Mesendoderm (in vitro differentiated cells): ENCODE measurements at regions not wholly inside any gene's neighbourhood (a gene's known extent, or its start where the extent isn't known, plus 50 kb on each side); places are given as distances from the start of the nearest gene placed in this dataset.

Experiments used
- DNase-seq: peaks from one replicate; pipeline ENCODE4 v3.0.0; 2013
- H2AK5ac ChIP-seq: 2 replicates; pipeline ENCODE4 v1.6.1; 2013; ENCODE audit warnings: low read length, inconsistent platforms
- H2BK120ac ChIP-seq: 2 replicates; pipeline ENCODE4 v1.6.1; 2013; ENCODE audit warnings: low read depth, mild to moderate bottlenecking, low read length, moderate library complexity, mixed read lengths
- H2BK15ac ChIP-seq: replicated peaks from 2 replicates; pipeline ENCODE4 v1.6.1; 2013; ENCODE audit warnings: low read depth, mild to moderate bottlenecking, moderate library complexity
- H2BK5ac ChIP-seq: 2 replicates; pipeline ENCODE4 v1.6.1; 2013; ENCODE audit warnings: low read length, inconsistent platforms
- H3K18ac ChIP-seq: 2 replicates; pipeline ENCODE4 v1.6.1; 2013; ENCODE audit warnings: mild to moderate bottlenecking, low read length, mixed read lengths
- H3K23ac ChIP-seq: one replicate; pipeline ENCODE4 v1.6.1; 2013; ENCODE audit warnings: low read length
- H3K27ac ChIP-seq: 2 replicates; pipeline ENCODE4 v1.5.1; 2013; ENCODE audit warnings: low read depth, mild to moderate bottlenecking, inconsistent platforms, low read length, moderate library complexity
- H3K27me3 ChIP-seq: 2 replicates; pipeline ENCODE4 v1.6.1; 2013; ENCODE audit warnings: low read length, control low read depth, mild to moderate bottlenecking, inconsistent platforms; ENCODE audit not compliant: insufficient read depth, poor library complexity
- H3K36me3 ChIP-seq: 2 replicates; pipeline ENCODE4 v1.6.1; 2013; ENCODE audit warnings: low read length, inconsistent platforms; ENCODE audit not compliant: control insufficient read depth, insufficient read depth
- H3K4ac ChIP-seq: one replicate; pipeline ENCODE4 v1.6.1; 2013; ENCODE audit warnings: low read depth, mild to moderate bottlenecking, low read length, moderate library complexity
- H3K4me1 ChIP-seq: 2 replicates; pipeline ENCODE4 v1.6.1; 2013; ENCODE audit warnings: low read depth, low read length, inconsistent platforms; ENCODE audit not compliant: control insufficient read depth
- H3K4me2 ChIP-seq: 2 replicates; pipeline ENCODE4 v1.6.1; 2013; ENCODE audit warnings: low read length
- H3K4me3 ChIP-seq: 2 replicates; pipeline ENCODE4 v1.5.1; 2013; ENCODE audit warnings: mild to moderate bottlenecking, low read length
- H3K56ac ChIP-seq: one replicate; pipeline ENCODE4 v1.6.1; 2013; ENCODE audit warnings: low read length
- H3K79me1 ChIP-seq: 2 replicates; pipeline ENCODE4 v1.6.1; 2013; ENCODE audit warnings: low read length, inconsistent platforms
- H3K79me2 ChIP-seq: 2 replicates; pipeline ENCODE4 v1.6.1; 2013; ENCODE audit warnings: mild to moderate bottlenecking, low read length; ENCODE audit not compliant: control insufficient read depth, insufficient read depth
- H3K9ac ChIP-seq: 2 replicates; pipeline ENCODE4 v1.6.1; 2013; ENCODE audit warnings: low read length, inconsistent platforms
- H4K5ac ChIP-seq: one replicate; pipeline ENCODE4 v1.6.1; 2013; ENCODE audit warnings: low read length
- H4K8ac ChIP-seq: one replicate; pipeline ENCODE4 v1.6.1; 2013; ENCODE audit warnings: low read depth, mild to moderate bottlenecking, control low read depth, low read length, moderate library complexity
- WGBS: extraction: QIAGEN DNeasy Blood & Tissue Kit; methylation state at CpG from one replicate; pipeline ENCODE4 v1.1.7; 2013; ENCODE audit warnings: low lambda C conversion rate, missing lambda C conversion rate; ENCODE audit not compliant: insufficient coverage; ENCODE audit errors: extremely low coverage; 5-methylcytosine and 5-hydroxymethylcytosine counted together

DNA sequence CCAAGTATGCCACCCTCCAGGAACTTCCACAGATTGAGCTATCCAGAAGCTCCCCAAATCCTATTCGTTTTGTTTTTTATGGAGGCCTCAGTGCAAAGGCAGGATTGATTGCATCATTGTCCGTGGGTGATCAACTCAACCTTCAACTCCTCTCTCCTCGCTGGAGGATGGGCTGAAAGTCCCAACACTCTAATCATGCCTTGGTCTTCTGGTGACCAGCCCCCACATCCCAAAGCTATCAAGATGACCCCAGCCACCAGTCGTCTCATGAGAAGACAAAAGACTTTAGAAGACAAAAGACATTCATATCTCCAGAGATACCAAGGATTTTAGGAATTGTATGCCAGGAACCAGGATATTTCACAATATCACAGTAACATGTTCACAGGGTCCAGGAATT lies 441.6 kb upstream of the WWC1 start:
- Histone ChIP-seq H3K4ac (no peak overlapping the region), H3K9ac (no peak overlapping the region), H3K27me3 (no peaks in the 10 kb centered on the region), H3K36me3 (no peaks in the 10 kb centered on the region), H3K4me1 (peaks cover 12% of the 10 kb centered on the region), H3K56ac (peak overlapping the region; percentile 44), H3K4me2 (no peak overlapping the region), H3K27ac (peak overlapping the region; percentile 40), H2BK5ac (peak overlapping the region; percentile 51), H2BK15ac (no peak overlapping the region), H2AK5ac (no peak overlapping the region), H4K8ac (no peak overlapping the region), H2BK120ac (peak overlapping the region; percentile 86), H3K23ac (no peak overlapping the region), H3K4me3 (no peak overlapping the region), H3K18ac (peak overlapping the region; percentile 71), H3K79me1 (no peaks in the 10 kb centered on the region), H4K5ac (no peak overlapping the region), H3K79me2 (no peaks in the 10 kb centered on the region)
- DNase-seq: peak; percentile 60
- WGBS: no CpG with 5 or more reads among the region's 4 CpGs

GRCh38 chr5:167850911-167851310 lies 440.5 kb upstream of the WWC1 start:
- Histone ChIP-seq H2BK120ac (no peak overlapping the region), H3K27me3 (no peaks in the 10 kb centered on the region), H2BK5ac (no peak overlapping the region), H3K27ac (no peak overlapping the region), H3K36me3 (no peaks in the 10 kb centered on the region), H3K4me2 (no peak overlapping the region), H3K23ac (no peak overlapping the region), H3K4me3 (no peak overlapping the region), H2AK5ac (no peak overlapping the region), H3K4me1 (peaks cover 6% of the 10 kb centered on the region), H3K56ac (no peak overlapping the region), H4K5ac (no peak overlapping the region), H2BK15ac (no peak overlapping the region), H3K79me2 (no peaks in the 10 kb centered on the region), H3K79me1 (no peaks in the 10 kb centered on the region), H3K9ac (no peak overlapping the region), H3K18ac (no peak overlapping the region), H4K8ac (no peak overlapping the region), H3K4ac (no peak overlapping the region)
- peak; percentile 96 for DNase-seq
- WGBS: no CpG with 5 or more reads among the region's 2 CpGs

- H2BK120ac ChIP-seq: peak overlapping the region; percentile 28
- no peak overlapping the region for H4K8ac ChIP-seq
- no peak overlapping the region for H3K56ac ChIP-seq
- H3K4me3 ChIP-seq: no peak overlapping the region
- no peaks in the 10 kb centered on the region for H3K79me2 ChIP-seq
- no peak for DNase-seq
- peaks cover 3% of the 10 kb centered on the region for H3K4me1 ChIP-seq
- H4K5ac ChIP-seq: no peak overlapping the region
- H3K79me1 ChIP-seq: no peaks in the 10 kb centered on the region
- no peak overlapping the region for H3K4me2 ChIP-seq
- H3K36me3 ChIP-seq: no peaks in the 10 kb centered on the region
- H3K4ac ChIP-seq: no peak overlapping the region
- H2AK5ac ChIP-seq: no peak overlapping the region
- no peak overlapping the region for H2BK15ac ChIP-seq
- no peak overlapping the region for H3K9ac ChIP-seq
- no peak overlapping the region for H2BK5ac ChIP-seq
- H3K18ac ChIP-seq: peak overlapping the region; percentile 60
- H3K27ac ChIP-seq: peak overlapping the region; percentile 23
- no CpG with 5 or more reads among the region's 5 CpGs for WGBS
- H3K27me3 ChIP-seq: no peaks in the 10 kb centered on the region
- no peak overlapping the region for H3K23ac ChIP-seq
Measured at GRCh38 chr5:167851416-167851815, 440.0 kb upstream of the WWC1 start.

GRCh38 chr5:167852515-167852914 lies 438.9 kb upstream of the WWC1 start:
- Histone ChIP-seq H4K5ac (no peak overlapping the region), H3K79me2 (no peaks in the 10 kb centered on the region), H3K56ac (no peak overlapping the region), H3K9ac (no peak overlapping the region), H3K4me1 (peaks cover 3% of the 10 kb centered on the region), H3K4me2 (no peak overlapping the region), H3K4ac (no peak overlapping the region), H4K8ac (no peak overlapping the region), H2BK15ac (peak overlapping the region; percentile 92), H3K23ac (no peak overlapping the region), H2BK120ac (no peak overlapping the region), H3K18ac (no peak overlapping the region), H3K4me3 (no peak overlapping the region), H2BK5ac (no peak overlapping the region), H3K36me3 (no peaks in the 10 kb centered on the region), H3K27ac (no peak overlapping the region), H2AK5ac (no peak overlapping the region), H3K79me1 (no peaks in the 10 kb centered on the region), H3K27me3 (no peaks in the 10 kb centered on the region)
- no peak for DNase-seq
- WGBS: no CpG with 5 or more reads among the region's 5 CpGs

DNA sequence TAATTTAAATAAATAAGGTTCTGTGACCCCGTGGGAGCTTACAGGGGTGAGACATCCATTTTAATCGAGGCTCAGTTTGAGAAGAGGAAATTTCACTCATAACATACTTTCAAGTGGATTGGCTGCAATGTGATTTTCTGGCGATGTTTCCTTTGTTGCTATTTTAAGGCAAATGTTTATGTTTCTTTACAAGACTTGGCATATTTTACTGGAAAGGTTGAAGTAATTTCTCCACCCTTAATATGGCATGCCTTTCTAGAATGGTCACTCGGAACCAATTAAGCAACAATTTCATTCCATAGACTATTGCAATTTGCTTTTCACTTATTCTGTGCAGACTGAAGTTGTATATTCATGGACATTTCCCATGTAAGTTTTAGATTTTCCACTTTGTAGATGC lies 438.0 kb upstream of the WWC1 start:
- H4K5ac ChIP-seq: no peak overlapping the region
- no peaks in the 10 kb centered on the region for H3K27me3 ChIP-seq
- H3K18ac ChIP-seq: no peak overlapping the region
- WGBS: no CpG with 5 or more reads among the region's 4 CpGs
- H4K8ac ChIP-seq: no peak overlapping the region
- no peaks in the 10 kb centered on the region for H3K36me3 ChIP-seq
- H3K23ac ChIP-seq: no peak overlapping the region
- no peak overlapping the region for H3K9ac ChIP-seq
- no peak overlapping the region for H2BK15ac ChIP-seq
- no peak overlapping the region for H2BK120ac ChIP-seq
- H2AK5ac ChIP-seq: no peak overlapping the region
- H3K4ac ChIP-seq: no peak overlapping the region
- H2BK5ac ChIP-seq: no peak overlapping the region
- H3K4me3 ChIP-seq: no peak overlapping the region
- H3K79me1 ChIP-seq: no peaks in the 10 kb centered on the region
- DNase-seq: no peak
- peaks cover 3% of the 10 kb centered on the region for H3K4me1 ChIP-seq
- H3K27ac ChIP-seq: no peak overlapping the region
- no peak overlapping the region for H3K56ac ChIP-seq
- H3K4me2 ChIP-seq: no peak overlapping the region
- H3K79me2 ChIP-seq: no peaks in the 10 kb centered on the region

GRCh38 chr5:167855818-167856217 lies 435.6 kb upstream of the WWC1 start:
- no peaks in the 10 kb centered on the region for H3K36me3 ChIP-seq
- H4K5ac ChIP-seq: no peak overlapping the region
- H4K8ac ChIP-seq: no peak overlapping the region
- H3K9ac ChIP-seq: no peak overlapping the region
- H3K56ac ChIP-seq: no peak overlapping the region
- no peaks in the 10 kb centered on the region for H3K4me1 ChIP-seq
- H2AK5ac ChIP-seq: no peak overlapping the region
- no peaks in the 10 kb centered on the region for H3K79me2 ChIP-seq
- H3K27me3 ChIP-seq: no peaks in the 10 kb centered on the region
- no peak overlapping the region for H2BK120ac ChIP-seq
- no peak overlapping the region for H2BK5ac ChIP-seq
- DNase-seq: no peak
- H3K4me3 ChIP-seq: no peak overlapping the region
- H3K23ac ChIP-seq: no peak overlapping the region
- no peak overlapping the region for H3K27ac ChIP-seq
- no peaks in the 10 kb centered on the region for H3K79me1 ChIP-seq
- H2BK15ac ChIP-seq: no peak overlapping the region
- no peak overlapping the region for H3K18ac ChIP-seq
- WGBS: no CpG with 5 or more reads among the region's 3 CpGs
- no peak overlapping the region for H3K4me2 ChIP-seq
- H3K4ac ChIP-seq: no peak overlapping the region
